HepG2 (cell line): ENCODE measurements at regions not wholly inside any gene's neighbourhood (a gene's known extent, or its start where the extent isn't known, plus 50 kb on each side); places are given as distances from the start of the nearest gene placed in this dataset.

ENCODE experiments used
- ATAC-seq: fragments of 200-7000 bp; cut with Tn5 transposase; 3 replicates; pipeline ENCODE4 v1.9.1; 2020; ENCODE audit warnings: mild to moderate bottlenecking, moderate library complexity
- BruUV-seq: library from RNA; stranded (reverse); fragments of 400-500 nt; replicated peaks from 2 replicates; lab custom pipeline; 2021; lab: Mats Ljungman, UMichigan
- CTCF ChIA-PET: fragments of 300-600 bp; formaldehyde crosslinking; extraction: SDS; loops from one replicate; lab custom pipeline; 2021; ENCODE audit warnings: low total read pairs, inconsistent platforms, low intra/inter-chr PET ratio; lab: Yijun Ruan, JAX
- POLR2A ChIA-PET: fragments of 350-600 bp; sonication (Branson Sonifier 250); formaldehyde crosslinking; loops from one replicate; lab custom pipeline; 2020; ENCODE audit warnings: antibody characterized with exemption, inconsistent platforms; lab: Yijun Ruan, JAX
- DNase-seq: peaks from one replicate; pipeline ENCODE4 v3.0.0-alpha.2; 2015; ENCODE audit warnings: low spot score
- FAIRE-seq: peaks from 3 replicates; lab custom pipeline; 2011; peaks lifted over from hg19 to GRCh38; lab: Jason Lieb, UNC
- H2AFZ ChIP-seq: one replicate; pipeline ENCODE4 v1.6.1; 2011; ENCODE audit warnings: low read length, inconsistent platforms
- H3K27ac ChIP-seq: fragments of 300-600 bp; 3 replicates; pipeline ENCODE4 v1.8.0; 2011; ENCODE audit warnings: mixed run types, mild to moderate bottlenecking, mixed read lengths, low read length, inconsistent platforms; ENCODE audit not compliant: insufficient read depth; ENCODE audit errors: extremely low read length
- H3K27me3 ChIP-seq, 2 experiments: fragments of 200-600 bp in 1 of 2; 2 replicates in 1 of 2; 3 replicates in 1 of 2; pipeline versions ENCODE4 v1.6.0 to v1.8.0; 2011; ENCODE audit warnings: low read length in 2 of 2, mild to moderate bottlenecking in 2 of 2, moderate library complexity in 2 of 2, inconsistent platforms in 1 of 2; ENCODE audit not compliant: insufficient read depth in 2 of 2, control insufficient read depth in 1 of 2
- H3K36me3 ChIP-seq, 2 experiments: fragments of 200-600 bp in 1 of 2; replicated peaks in 1 of 2; 2 replicates in 1 of 2; 3 replicates in 1 of 2; pipeline versions ENCODE4 v1.5.1 to v1.8.0; 2011; ENCODE audit warnings: low read length in 2 of 2, inconsistent platforms in 1 of 2; ENCODE audit not compliant: insufficient read depth in 2 of 2, control insufficient read depth in 1 of 2
- H3K4me1 ChIP-seq: 2 replicates; pipeline ENCODE4 v1.5.1; 2012; ENCODE audit warnings: low read length, inconsistent platforms; ENCODE audit not compliant: insufficient read depth
- H3K4me2 ChIP-seq: 2 replicates; pipeline ENCODE4 v1.6.0; 2011; ENCODE audit warnings: low read depth, low read length, inconsistent platforms
- H3K4me3 ChIP-seq, 3 experiments: fragments of 200-600 bp in 1 of 3; sonication (generic), shearing (Covaris generic) in 1 of 3; replicated peaks in 1 of 3; 2 replicates each; pipeline ENCODE4 v1.5.1; 2011 to 2016; ENCODE audit warnings: low read length in 3 of 3, inconsistent platforms in 2 of 3, low read depth in 2 of 3, mild to moderate bottlenecking in 2 of 3, control low read depth in 1 of 3, mixed read lengths in 1 of 3; ENCODE audit not compliant: insufficient read depth in 1 of 3
- H3K79me2 ChIP-seq: one replicate; pipeline ENCODE4 v1.6.1; 2011; ENCODE audit warnings: low read length, inconsistent platforms; ENCODE audit not compliant: insufficient read depth
- H3K9ac ChIP-seq: 2 replicates; pipeline ENCODE4 v1.6.0; 2011; ENCODE audit warnings: mild to moderate bottlenecking, low read depth, low read length, inconsistent platforms; ENCODE audit not compliant: insufficient read depth
- H3K9me3 ChIP-seq: 2 replicates; pipeline ENCODE4 v1.5.1; 2012; ENCODE audit warnings: mild to moderate bottlenecking, low read length
- H4K20me1 ChIP-seq: 2 replicates; pipeline ENCODE4 v1.6.0; 2011; ENCODE audit warnings: inconsistent platforms, mild to moderate bottlenecking, low read length, moderate library complexity; ENCODE audit not compliant: insufficient read depth
- DNMT1 ChIP-seq: sonication (generic); formaldehyde crosslinking; IDR thresholded peaks from 2 replicates; pipeline ENCODE4 v1.5.1; 2020; ENCODE audit warnings: mild to moderate bottlenecking, missing genetic modification reagents
- FOXK2 ChIP-seq: fragments of 450-650 bp; IDR thresholded peaks from 2 replicates; pipeline ENCODE4 v1.6.1; 2016
- KLF11 ChIP-seq: IDR thresholded peaks from 2 replicates; pipeline ENCODE4 v1.6.1; 2016; ENCODE audit warnings: missing compliant biosample characterization
- SETDB1 ChIP-seq: sonication (generic); formaldehyde crosslinking; IDR thresholded peaks from 2 replicates; pipeline ENCODE4 v1.5.1; 2020; ENCODE audit warnings: missing genetic modification reagents, mild to moderate bottlenecking, borderline replicate concordance
- SMAD1 ChIP-seq: sonication (generic); formaldehyde crosslinking; IDR thresholded peaks from 2 replicates; pipeline ENCODE4 v1.4.0; 2020; ENCODE audit warnings: missing genetic modification reagents, low read depth, mild to moderate bottlenecking, borderline replicate concordance
- SNRNP70 ChIP-seq: fragments of 200-400 bp; formaldehyde crosslinking; IDR thresholded peaks from 2 replicates; pipeline ENCODE4 v1.6.1; 2017; ENCODE audit warnings: mild to moderate bottlenecking, low read depth, low read length, moderate library complexity
- THYN1 ChIP-seq: sonication (generic); formaldehyde crosslinking; IDR thresholded peaks from 2 replicates; pipeline ENCODE4 v1.8.1; 2023; ENCODE audit warnings: low read depth, mild to moderate bottlenecking, moderate library complexity, missing genetic modification reagents, borderline replicate concordance
- ZFP37 ChIP-seq: sonication (generic); formaldehyde crosslinking; IDR thresholded peaks from 2 replicates; pipeline ENCODE4 v1.4.0; 2020; ENCODE audit warnings: missing genetic modification reagents, borderline replicate concordance
- ZNF260 ChIP-seq: sonication (generic); formaldehyde crosslinking; IDR thresholded peaks from 2 replicates; pipeline ENCODE4 v1.4.0; 2020; ENCODE audit warnings: missing genetic modification reagents, low read depth, mild to moderate bottlenecking, borderline replicate concordance
- ZNF263 ChIP-seq: sonication (generic); formaldehyde crosslinking; IDR thresholded peaks from 2 replicates; pipeline ENCODE4 v1.4.0; 2020; ENCODE audit warnings: missing genetic modification reagents
- ZNF431 ChIP-seq: sonication (generic); formaldehyde crosslinking; IDR thresholded peaks from 2 replicates; pipeline ENCODE4 v1.9.0; 2022; ENCODE audit warnings: missing genetic modification reagents, low read depth, mild to moderate bottlenecking, borderline replicate concordance
- ZNF563 ChIP-seq: sonication (generic); formaldehyde crosslinking; IDR thresholded peaks from 2 replicates; pipeline ENCODE4 v1.8.0; 2022; ENCODE audit warnings: mild to moderate bottlenecking, moderate library complexity, missing genetic modification reagents
- ZNF652 ChIP-seq: IDR thresholded peaks from 2 replicates; pipeline ENCODE4 v1.6.1; 2016; ENCODE audit warnings: low read depth, borderline replicate concordance
- ZSCAN22 ChIP-seq: sonication (generic); formaldehyde crosslinking; IDR thresholded peaks from 2 replicates; pipeline ENCODE4 v1.4.0; 2020; ENCODE audit warnings: mild to moderate bottlenecking, missing genetic modification reagents
- ZSCAN25 ChIP-seq: sonication (generic); formaldehyde crosslinking; IDR thresholded peaks from 2 replicates; pipeline ENCODE4 v1.8.0; 2022; ENCODE audit warnings: mild to moderate bottlenecking, missing genetic modification reagents
- WGBS: methylation state at CpG from one replicate; pipeline ENCODE4 v1.1.6; 2017; ENCODE audit warnings: low lambda C conversion rate; 5-methylcytosine and 5-hydroxymethylcytosine counted together
- in situ Hi-C: cut with HindIII; loops from 2 replicates; pipeline ENCODE4 v1.10.0; 2017; ENCODE audit warnings: low pct_unique_long_range_greater_than_20kb; ENCODE audit not compliant: extremely low pct_ligation_motif_present
- intact Hi-C: fragments of 100-400 bp; cut with micrococcal nuclease; formaldehyde crosslinking; loops from one replicate; pipeline ENCODE4 v1.10.0; 2022; ENCODE audit not compliant: unreplicated experiment
- TF ChIP-seq, protein P1 (sequence below): sonication (generic); formaldehyde crosslinking; IDR thresholded peaks from 2 replicates; pipeline ENCODE4 v1.8.0; 2022; ENCODE audit warnings: missing genetic modification reagents, mild to moderate bottlenecking, inconsistent platforms, borderline replicate concordance

DNA sequence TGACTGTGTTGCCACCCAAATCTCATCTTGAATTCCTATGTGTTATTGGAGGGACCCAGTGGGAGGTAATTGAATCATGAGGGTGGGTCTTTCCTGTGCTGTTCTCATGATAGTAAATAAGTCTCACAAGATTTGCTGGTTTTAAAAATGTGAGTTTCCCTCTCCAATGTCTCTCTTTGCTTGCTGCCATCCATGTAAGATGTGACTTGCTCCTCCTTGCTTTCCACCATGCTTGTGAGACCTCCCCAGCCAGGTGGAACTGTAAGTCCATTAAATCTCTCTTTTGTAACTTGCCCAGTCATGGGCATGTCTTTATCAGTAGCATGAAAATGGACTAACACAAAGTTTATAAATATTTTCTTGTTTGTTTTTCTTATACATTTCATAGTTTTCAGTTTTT is 990.5 kb upstream of the CITED2 start:
- H3K27me3 ChIP-seq = no peaks in the 10 kb centered on the region
- H3K27ac ChIP-seq = no peak overlapping the region
- ATAC-seq (no peak), DNase-seq (no peak)
- no peak overlapping the region for H3K4me2 ChIP-seq
- POLR2A ChIA-PET = no interaction called here
- no peak overlapping the region for H2AFZ ChIP-seq
- H3K4me1 ChIP-seq = no peaks in the 10 kb centered on the region
- in situ Hi-C loops (no loop called here), intact Hi-C loops (no loop called here)
- no peaks in the 10 kb centered on the region for H3K36me3 ChIP-seq
- no peak overlapping the region for H3K9ac ChIP-seq
- H4K20me1 ChIP-seq = no peaks in the 10 kb centered on the region
- H3K9me3 ChIP-seq = peaks cover 42% of the 10 kb centered on the region
- CTCF ChIA-PET = no interaction called here
- H3K79me2 ChIP-seq = no peaks in the 10 kb centered on the region
- H3K4me3 ChIP-seq = no peak overlapping the region
- TF ChIP-seq ZNF431 (CRISPR knock-in tag) = peak; percentile 60; the same call in 1 of the 2 replicates
- no peak for TF ChIP-seq ZNF263 (CRISPR knock-in tag)
- TF ChIP-seq, all 625 proteins: peak for 1
- FAIRE-seq = no peak
- BruUV-seq = no TSS peak

DNA sequence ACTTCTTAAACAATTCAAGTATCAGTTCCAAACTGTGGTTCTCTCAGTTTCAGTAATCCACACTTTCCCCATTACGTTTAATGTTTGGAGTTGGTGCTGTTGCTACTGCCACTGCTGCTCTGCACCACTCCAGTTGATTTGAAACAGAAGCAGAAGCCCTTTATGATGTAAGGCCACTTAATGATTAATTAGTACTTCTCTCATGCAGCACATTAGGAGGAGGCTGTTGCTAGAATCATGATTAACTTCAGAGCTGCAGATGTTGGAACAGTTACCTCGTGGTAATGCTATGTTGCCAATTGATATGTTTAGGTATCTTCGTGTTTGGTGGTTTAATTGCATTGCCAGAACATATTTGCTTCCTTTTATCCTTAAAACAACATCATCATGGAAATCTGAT is 986.2 kb upstream of the CITED2 start:
- CTCF ChIA-PET = no interaction called here
- H2AFZ ChIP-seq = no peak overlapping the region
- H3K9ac ChIP-seq = no peak overlapping the region
- intact Hi-C loops (no loop called here), in situ Hi-C loops (no loop called here)
- FAIRE-seq (no peak), DNase-seq (no peak), ATAC-seq (no peak)
- BruUV-seq = no TSS peak
- no peak overlapping the region for H3K27ac ChIP-seq
- H3K79me2 ChIP-seq = no peaks in the 10 kb centered on the region
- 2% methylated on average over 3 of the region's 3 CpGs for WGBS
- H3K4me2 ChIP-seq = no peak overlapping the region
- no peak overlapping the region for H3K4me3 ChIP-seq
- no peaks in the 10 kb centered on the region for H4K20me1 ChIP-seq
- TF ChIP-seq SETDB1 (CRISPR knock-in tag) (no peak), ZSCAN25 (no peak), DNMT1 (no peak), ZNF260 (CRISPR knock-in tag) (no peak), SNRNP70 (no peak), KLF11 (CRISPR knock-in tag) (no peak), THYN1 (CRISPR knock-in tag) (no peak), ZSCAN22 (CRISPR knock-in tag) (no peak), SMAD1 (CRISPR knock-in tag) (no peak), ZFP37 (CRISPR knock-in tag) (no peak), ZNF563 (CRISPR knock-in tag) (no peak), FOXK2 (no peak), ZNF652 (no peak)
- TF ChIP-seq, protein P1, sequence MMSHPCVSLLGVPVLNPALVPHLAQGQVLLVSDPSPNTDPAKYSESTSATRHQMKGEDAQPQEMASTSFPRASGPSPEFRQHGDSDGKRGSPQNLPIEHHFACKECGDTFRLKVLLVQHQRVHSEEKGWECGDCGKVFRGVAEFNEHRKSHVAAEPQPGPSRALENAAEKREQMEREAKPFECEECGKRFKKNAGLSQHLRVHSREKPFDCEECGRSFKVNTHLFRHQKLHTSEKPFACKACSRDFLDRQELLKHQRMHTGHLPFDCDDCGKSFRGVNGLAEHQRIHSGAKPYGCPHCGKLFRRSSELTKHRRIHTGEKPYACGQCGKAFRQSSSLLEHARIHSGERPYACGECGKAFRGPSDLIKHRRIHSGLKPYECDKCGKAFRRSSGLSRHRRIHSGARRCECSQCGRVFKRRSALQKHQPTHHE (CRISPR knock-in tag) = no peak
- H3K4me1 ChIP-seq = no peaks in the 10 kb centered on the region
- no peaks in the 10 kb centered on the region for H3K36me3 ChIP-seq
- H3K27me3 ChIP-seq = no peaks in the 10 kb centered on the region
- POLR2A ChIA-PET = no interaction called here
- peaks cover 37% of the 10 kb centered on the region for H3K9me3 ChIP-seq
